Anterior cingulate cortex (tissue), 58 donors: ENCODE measurements at regions not wholly inside any gene's neighbourhood (a gene's known extent, or its start where the extent isn't known, plus 50 kb on each side); places are given as distances from the start of the nearest gene placed in this dataset.

ENCODE experiments used
- DNase-seq, 58 donors: peaks; one replicate each; lab custom pipeline; 2025; lab: John Stamatoyannopoulos, UW

GRCh38 chrX:5142644-5143043 is 1086.0 kb downstream of the NLGN4X start:
- no peak for DNase-seq

GRCh38 chrX:5122181-5122678 is 1106.4 kb downstream of the NLGN4X start:
- DNase-seq = no peak

- no peak for DNase-seq
These were observed 1110.9 kb downstream of the NLGN4X start for GRCh38 chrX:5117816-5118215.

- no peak for DNase-seq
These were observed 1115.5 kb downstream of the NLGN4X start for GRCh38 chrX:5113128-5113527.

GRCh38 chrX:5100004-5100403 is 1128.7 kb downstream of the NLGN4X start:
- no peak for DNase-seq

- DNase-seq = no peak
These were observed 1142.3 kb downstream of the NLGN4X start for GRCh38 chrX:5086388-5086787.

- DNase-seq = no peak
These were observed 1144.4 kb downstream of the NLGN4X start for GRCh38 chrX:5084279-5084678.

- DNase-seq = no peak
These were observed 1146.0 kb downstream of the NLGN4X start for GRCh38 chrX:5082705-5083104.

DNA sequence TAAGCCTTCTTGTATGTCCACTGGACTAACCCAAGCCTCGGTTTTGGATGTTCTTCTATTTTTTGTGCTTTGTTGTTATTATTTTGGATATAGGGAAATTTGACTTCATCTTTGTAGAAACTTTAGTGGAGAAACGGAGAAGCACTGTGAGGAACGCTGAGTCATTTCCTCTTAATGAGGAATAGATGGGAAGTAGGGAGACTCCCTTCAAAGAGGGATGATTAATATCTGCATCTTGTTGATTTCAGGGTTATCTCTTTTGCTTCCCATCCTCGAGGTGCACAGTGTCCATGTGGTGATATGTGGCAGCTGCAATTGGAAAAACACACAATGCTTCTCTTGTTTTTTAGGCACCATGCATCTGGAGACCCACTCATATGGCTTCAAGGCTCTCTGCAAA is 1147.9 kb downstream of the NLGN4X start:
- no peak for DNase-seq

DNA sequence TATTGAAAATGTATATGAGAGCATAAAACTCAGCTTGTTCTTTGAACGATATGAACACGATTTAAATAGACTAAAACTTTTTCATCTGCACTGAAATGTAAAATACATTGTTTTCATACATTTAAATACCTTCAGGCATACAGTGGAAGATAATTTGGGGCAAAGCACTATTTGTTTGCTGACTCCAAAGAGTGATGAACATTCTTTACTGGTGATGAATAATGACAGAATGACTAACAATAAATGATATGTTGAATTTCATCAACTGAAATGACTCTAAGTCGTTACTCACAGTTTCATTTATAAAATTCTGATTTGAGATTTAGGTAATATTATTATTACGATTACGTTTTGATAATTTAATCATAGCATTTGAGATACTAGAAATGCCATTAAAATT is 1160.1 kb downstream of the NLGN4X start:
- no peak for DNase-seq

- DNase-seq = no peak
These were observed 1170.9 kb downstream of the NLGN4X start for GRCh38 chrX:5057786-5058185.

GRCh38 chrX:5054852-5055251 is 1173.8 kb downstream of the NLGN4X start:
- DNase-seq = no peak

DNA sequence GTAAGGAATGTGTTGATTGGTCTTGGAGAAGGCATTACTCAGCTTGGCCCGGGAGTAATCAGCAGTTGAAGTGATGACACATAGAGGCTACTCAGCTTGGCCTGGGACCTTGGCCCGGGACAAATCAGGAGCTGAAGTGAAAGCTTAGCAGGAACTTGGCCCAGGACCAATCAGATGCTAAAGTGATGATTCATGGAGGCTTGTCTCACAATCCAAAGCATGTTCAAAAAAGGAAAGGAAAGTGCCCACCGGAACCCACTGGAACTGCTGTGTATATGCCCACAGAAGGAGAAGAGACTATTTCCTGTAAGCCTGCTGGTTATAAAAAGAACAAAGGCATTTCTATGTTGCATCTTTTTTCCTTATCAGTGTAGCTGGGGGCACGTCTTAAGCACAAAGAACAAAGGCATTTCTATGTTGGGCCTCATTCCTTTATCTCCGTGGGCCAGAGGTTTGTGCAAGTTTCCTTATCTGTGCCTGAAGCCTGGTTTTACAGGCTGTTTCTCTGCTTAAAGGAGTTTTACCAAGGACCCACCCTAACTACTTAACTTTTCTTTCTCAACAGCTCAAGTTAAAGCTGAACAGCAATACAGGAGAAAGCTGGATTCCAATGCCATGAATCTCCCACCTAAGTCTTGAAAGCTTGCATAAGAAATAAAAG is 1176.7 kb downstream of the NLGN4X start:
- DNase-seq = peak in 23 of 58 donors; percentile 0 to 39 (median 2)

- no peak for DNase-seq
These were observed 1186.1 kb downstream of the NLGN4X start for GRCh38 chrX:5042563-5042962.

- DNase-seq = no peak
These were observed 1196.9 kb downstream of the NLGN4X start for GRCh38 chrX:5031792-5032191.

GRCh38 chrX:5015451-5015850 is 1213.2 kb downstream of the NLGN4X start:
- DNase-seq = no peak

- DNase-seq = no peak
These were observed 1233.8 kb downstream of the NLGN4X start for GRCh38 chrX:4994855-4995254.

GRCh38 chrX:4978613-4979012 is 1250.1 kb downstream of the NLGN4X start:
- no peak for DNase-seq

DNA sequence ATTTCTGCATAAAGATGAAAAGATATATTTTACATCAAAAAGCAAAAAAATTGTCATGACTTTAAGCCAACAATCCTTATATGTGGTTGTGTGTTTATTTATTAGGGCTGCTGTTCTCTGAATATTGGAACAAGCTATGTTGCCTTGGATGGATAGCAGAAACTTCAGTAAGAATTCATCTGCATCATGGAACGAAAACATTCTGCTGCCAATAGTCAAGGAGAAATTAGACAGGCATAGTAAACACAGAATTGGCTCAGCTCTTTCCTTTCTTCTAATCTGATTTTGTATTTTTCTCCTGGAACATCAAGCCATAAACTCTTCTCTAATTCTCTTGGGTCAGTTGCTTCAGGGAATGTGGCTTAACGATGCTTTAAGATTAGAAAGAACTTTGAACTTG is 1257.0 kb downstream of the NLGN4X start:
- no peak for DNase-seq

GRCh38 chrX:4964112-4964511 is 1250.7 kb upstream of the PRKX start:
- DNase-seq = no peak

GRCh38 chrX:4963432-4963831 is 1250.0 kb upstream of the PRKX start:
- no peak for DNase-seq

- peak in 1 of 58 donors; percentile 0 for DNase-seq
These were observed 1231.3 kb upstream of the PRKX start for GRCh38 chrX:4944767-4945166.

DNA sequence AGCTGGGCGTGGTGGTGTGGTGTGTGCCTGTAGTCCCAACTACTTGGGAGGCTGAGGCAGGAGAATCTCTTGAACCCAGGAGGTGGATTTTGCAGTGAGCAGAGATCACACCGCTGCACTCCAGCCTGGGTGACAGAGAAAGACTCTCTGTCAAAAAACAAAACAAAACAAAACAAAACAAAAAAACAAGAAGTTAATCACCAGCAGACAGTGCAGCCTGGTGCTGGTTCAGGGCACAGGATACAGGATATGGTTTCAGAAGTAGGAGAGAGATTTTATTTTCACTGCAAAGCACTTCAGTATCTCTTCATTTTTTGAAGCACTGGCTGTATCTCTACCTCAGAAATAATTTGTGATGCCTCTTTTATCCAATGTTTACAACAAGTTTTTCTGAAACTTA is 1222.9 kb upstream of the PRKX start:
- no peak for DNase-seq
